Sigmoid colon (tissue), 4 donors: ENCODE measurements at regions not wholly inside any gene's neighbourhood (a gene's known extent, or its start where the extent isn't known, plus 50 kb on each side); places are given as distances from the start of the nearest gene placed in this dataset.

Experiments used
- EP300 ChIP-seq, 4 donors: sonication (generic); formaldehyde crosslinking; IDR thresholded peaks; one replicate each; pipeline ENCODE4 v1.6.1; 2017; ENCODE audit warnings: antibody characterized with exemption in 4 of 4
- POLR2A ChIP-seq, 2 donors: fragments of 450-650 bp; IDR thresholded peaks; one replicate each; pipeline ENCODE4 v1.6.1; 2016; ENCODE audit warnings: antibody characterized with exemption in 2 of 2, mild to moderate bottlenecking in 2 of 2, moderate library complexity in 2 of 2
- TF ChIP-seq, protein P1 (sequence below), 4 experiments: fragments of 450-650 bp in 3 of 4; fragments of 200-600 bp in 1 of 4; IDR thresholded peaks; one replicate each; pipeline ENCODE4 v1.5.1; 2016 to 2019; ENCODE audit warnings: antibody characterized with exemption in 4 of 4, mild to moderate bottlenecking in 3 of 4, moderate library complexity in 2 of 4

DNA sequence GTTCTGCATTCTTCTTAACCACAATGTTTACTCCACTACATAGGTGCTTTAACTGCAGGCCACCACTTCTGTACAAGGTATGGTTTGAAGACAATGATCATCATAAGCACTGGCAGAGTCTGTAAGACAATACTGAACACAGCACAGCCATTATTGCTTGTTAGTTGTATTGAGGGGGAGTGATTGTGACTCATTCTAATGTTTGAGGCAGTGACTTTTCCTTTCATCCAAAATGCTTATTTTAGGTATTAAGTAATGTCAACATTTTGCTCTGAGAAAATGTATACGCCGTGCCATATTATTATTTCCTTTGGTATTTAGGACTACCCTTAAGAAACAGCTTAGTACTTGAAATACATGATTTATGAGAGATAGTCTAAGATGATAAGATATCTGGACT, 618.2 kb upstream of the ZNF717 start:
- TF ChIP-seq, protein P1, sequence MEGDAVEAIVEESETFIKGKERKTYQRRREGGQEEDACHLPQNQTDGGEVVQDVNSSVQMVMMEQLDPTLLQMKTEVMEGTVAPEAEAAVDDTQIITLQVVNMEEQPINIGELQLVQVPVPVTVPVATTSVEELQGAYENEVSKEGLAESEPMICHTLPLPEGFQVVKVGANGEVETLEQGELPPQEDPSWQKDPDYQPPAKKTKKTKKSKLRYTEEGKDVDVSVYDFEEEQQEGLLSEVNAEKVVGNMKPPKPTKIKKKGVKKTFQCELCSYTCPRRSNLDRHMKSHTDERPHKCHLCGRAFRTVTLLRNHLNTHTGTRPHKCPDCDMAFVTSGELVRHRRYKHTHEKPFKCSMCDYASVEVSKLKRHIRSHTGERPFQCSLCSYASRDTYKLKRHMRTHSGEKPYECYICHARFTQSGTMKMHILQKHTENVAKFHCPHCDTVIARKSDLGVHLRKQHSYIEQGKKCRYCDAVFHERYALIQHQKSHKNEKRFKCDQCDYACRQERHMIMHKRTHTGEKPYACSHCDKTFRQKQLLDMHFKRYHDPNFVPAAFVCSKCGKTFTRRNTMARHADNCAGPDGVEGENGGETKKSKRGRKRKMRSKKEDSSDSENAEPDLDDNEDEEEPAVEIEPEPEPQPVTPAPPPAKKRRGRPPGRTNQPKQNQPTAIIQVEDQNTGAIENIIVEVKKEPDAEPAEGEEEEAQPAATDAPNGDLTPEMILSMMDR (IDR thresholded peaks at IDR 0.05) = no peak
- TF ChIP-seq POLR2A (IDR thresholded peaks at IDR 0.05) (no peak), EP300 (IDR thresholded peaks at IDR 0.05) (no peak)
